PFSK-1 (cell line): ENCODE measurements at regions not wholly inside any gene's neighbourhood (a gene's known extent, or its start where the extent isn't known, plus 50 kb on each side); places are given as distances from the start of the nearest gene placed in this dataset.

Experiments used
- FOXP2 ChIP-seq: optimal IDR thresholded peaks from 2 replicates; pipeline ENCODE3; 2011; ENCODE audit warnings: borderline replicate concordance, control low read depth, inconsistent platforms; ENCODE audit not compliant: insufficient read depth; ENCODE audit errors: extremely low read length, extremely low read depth
- POLR2AphosphoS5 ChIP-seq: IDR thresholded peaks from 2 replicates; pipeline ENCODE4 v1.6.1; 2012; ENCODE audit warnings: low read depth, mild to moderate bottlenecking, control low read depth, low read length, moderate library complexity
- SIN3A ChIP-seq: IDR thresholded peaks from 2 replicates; pipeline ENCODE4 v1.6.1; 2012; ENCODE audit warnings: mild to moderate bottlenecking, low read length, moderate library complexity, borderline replicate concordance; ENCODE audit not compliant: insufficient read depth
- TAF1 ChIP-seq: IDR thresholded peaks from 2 replicates; pipeline ENCODE4 v1.6.1; 2012; ENCODE audit warnings: low read length, control low read depth, borderline replicate concordance; ENCODE audit not compliant: insufficient read depth
- TF ChIP-seq, protein P1 (sequence below), 2 experiments: IDR thresholded peaks; 2 replicates each; pipeline versions ENCODE4 v1.6.1 to v1.8.0; 2011 to 2012; ENCODE audit warnings: low read depth in 2 of 2, low read length in 2 of 2, control low read depth in 1 of 2, inconsistent platforms in 1 of 2, mild to moderate bottlenecking in 1 of 2, moderate library complexity in 1 of 2; ENCODE audit not compliant: insufficient read depth in 1 of 2

DNA sequence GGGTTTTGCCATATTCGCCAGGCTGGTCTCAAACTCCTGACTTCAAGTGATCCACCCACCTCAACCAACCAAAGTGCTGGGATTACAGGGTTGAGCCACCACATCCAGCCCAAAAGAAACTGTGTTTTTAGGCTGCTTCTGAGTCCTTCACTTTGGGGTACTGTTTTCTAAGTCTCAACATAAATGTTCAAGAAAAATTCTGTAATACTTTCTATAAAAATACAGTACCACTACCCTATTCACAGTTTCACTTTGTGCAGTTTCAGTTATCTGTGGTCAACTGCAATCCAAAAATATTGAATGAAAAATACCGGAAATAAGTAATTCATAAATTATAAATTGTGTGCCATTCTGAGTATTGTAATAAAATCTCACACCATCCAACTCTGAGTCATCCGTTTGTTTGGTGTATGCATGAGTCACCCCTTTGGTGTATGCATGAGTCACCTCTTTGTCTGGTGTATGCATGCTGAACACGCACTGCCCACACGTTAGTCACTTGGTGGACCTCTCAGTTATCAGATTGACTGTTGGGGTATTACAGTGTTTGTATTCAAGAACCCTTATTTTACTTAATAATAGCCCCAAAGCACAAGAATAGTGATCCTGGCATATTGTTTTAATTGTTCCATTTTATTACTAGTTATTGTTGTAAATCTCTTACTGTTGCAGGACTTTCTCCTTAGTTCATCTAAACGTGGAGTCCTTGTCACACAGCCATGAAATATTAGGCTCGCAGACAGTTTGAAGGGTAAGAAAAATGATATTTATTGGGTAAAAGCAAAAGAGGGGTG, 190.2 kb downstream of the FSCB start:
- TF ChIP-seq, protein P1, sequence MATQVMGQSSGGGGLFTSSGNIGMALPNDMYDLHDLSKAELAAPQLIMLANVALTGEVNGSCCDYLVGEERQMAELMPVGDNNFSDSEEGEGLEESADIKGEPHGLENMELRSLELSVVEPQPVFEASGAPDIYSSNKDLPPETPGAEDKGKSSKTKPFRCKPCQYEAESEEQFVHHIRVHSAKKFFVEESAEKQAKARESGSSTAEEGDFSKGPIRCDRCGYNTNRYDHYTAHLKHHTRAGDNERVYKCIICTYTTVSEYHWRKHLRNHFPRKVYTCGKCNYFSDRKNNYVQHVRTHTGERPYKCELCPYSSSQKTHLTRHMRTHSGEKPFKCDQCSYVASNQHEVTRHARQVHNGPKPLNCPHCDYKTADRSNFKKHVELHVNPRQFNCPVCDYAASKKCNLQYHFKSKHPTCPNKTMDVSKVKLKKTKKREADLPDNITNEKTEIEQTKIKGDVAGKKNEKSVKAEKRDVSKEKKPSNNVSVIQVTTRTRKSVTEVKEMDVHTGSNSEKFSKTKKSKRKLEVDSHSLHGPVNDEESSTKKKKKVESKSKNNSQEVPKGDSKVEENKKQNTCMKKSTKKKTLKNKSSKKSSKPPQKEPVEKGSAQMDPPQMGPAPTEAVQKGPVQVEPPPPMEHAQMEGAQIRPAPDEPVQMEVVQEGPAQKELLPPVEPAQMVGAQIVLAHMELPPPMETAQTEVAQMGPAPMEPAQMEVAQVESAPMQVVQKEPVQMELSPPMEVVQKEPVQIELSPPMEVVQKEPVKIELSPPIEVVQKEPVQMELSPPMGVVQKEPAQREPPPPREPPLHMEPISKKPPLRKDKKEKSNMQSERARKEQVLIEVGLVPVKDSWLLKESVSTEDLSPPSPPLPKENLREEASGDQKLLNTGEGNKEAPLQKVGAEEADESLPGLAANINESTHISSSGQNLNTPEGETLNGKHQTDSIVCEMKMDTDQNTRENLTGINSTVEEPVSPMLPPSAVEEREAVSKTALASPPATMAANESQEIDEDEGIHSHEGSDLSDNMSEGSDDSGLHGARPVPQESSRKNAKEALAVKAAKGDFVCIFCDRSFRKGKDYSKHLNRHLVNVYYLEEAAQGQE (IDR thresholded peaks at IDR 0.05; ENCODE audit: insufficient read depth in 1 of 2, low read depth in 2 of 2, low read length in 2 of 2), result no peak
- TF ChIP-seq SIN3A, result no peak
- peak; percentile 45 for TF ChIP-seq FOXP2
- TF ChIP-seq POLR2AphosphoS5, result no peak
- TF ChIP-seq TAF1, result no peak

DNA sequence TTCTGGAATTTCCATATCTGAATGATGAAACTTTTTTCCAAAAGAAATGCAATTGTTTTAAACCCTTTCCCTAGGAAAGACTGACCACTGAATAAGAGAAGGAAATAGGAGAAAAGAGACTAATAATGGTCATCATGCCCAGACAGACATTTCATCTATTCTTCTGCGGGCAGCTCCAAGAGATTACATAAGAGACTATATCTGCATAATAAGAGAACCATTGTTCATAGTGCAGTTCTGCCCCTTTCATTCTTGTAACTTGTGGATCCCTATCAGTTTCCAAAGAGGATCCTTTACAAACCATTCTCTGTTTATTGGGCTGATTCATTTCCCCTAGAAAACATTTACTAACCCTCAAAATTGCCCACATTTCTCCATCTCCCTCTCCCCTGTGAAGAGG, 197.8 kb downstream of the FSCB start:
- TF ChIP-seq FOXP2 (no peak), TAF1 (no peak), POLR2AphosphoS5 (no peak), SIN3A (no peak)
- TF ChIP-seq, protein P1 (IDR thresholded peaks at IDR 0.05; ENCODE audit: insufficient read depth in 1 of 2, low read depth in 2 of 2, low read length in 2 of 2), result no peak

DNA sequence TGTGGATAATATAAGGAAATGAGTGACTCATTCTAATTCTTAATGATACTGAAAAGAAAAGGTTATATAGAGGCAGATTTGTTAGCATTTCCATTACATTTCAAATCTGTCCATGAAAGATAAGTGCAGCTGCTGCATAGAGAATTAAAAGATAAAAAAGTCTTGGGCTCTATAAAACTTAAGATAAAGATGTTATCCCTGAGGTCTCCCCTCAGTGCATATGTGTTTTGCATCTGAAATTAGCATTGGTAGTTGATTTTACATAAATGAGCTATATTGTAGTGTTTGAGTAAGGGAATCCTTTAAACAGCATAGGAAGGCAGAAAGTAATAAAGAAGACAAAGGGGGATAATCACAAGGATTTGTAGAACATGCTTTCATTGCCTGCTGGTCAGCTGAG, 206.2 kb downstream of the FSCB start:
- TF ChIP-seq POLR2AphosphoS5, result no peak
- TF ChIP-seq, protein P1 (IDR thresholded peaks at IDR 0.05; ENCODE audit: insufficient read depth in 1 of 2, low read depth in 2 of 2, low read length in 2 of 2), result no peak
- no peak for TF ChIP-seq FOXP2
- TF ChIP-seq TAF1, result no peak
- TF ChIP-seq SIN3A, result no peak

DNA sequence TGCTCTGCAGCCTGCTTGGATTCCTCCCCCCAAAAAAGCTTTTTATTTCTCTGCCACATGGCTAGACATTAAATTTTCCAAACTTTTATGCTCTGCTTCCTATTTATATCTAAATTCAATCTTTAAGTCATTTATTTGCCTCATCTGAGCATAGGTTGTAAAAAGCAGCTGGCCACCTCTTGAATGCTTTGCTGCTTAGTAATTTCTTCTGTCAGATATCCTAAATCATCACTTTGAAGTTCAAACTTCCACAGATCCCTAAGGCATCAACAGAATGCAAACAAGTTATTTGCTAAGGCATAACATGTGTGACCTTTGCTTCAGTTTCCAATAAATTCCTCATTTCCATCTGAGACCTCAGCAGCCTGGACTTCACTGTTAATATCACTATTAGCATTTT, 209.6 kb downstream of the FSCB start:
- TF ChIP-seq SIN3A (no peak), FOXP2 (no peak), POLR2AphosphoS5 (no peak), TAF1 (no peak)
- TF ChIP-seq, protein P1 (IDR thresholded peaks at IDR 0.05; ENCODE audit: insufficient read depth in 1 of 2, low read depth in 2 of 2, low read length in 2 of 2), result no peak
